Ovary (tissue), 7 donors: ENCODE measurements at regions not wholly inside any gene's neighbourhood (a gene's known extent, or its start where the extent isn't known, plus 50 kb on each side); places are given as distances from the start of the nearest gene placed in this dataset.

Experiments
- DNase-seq, 5 donors: peaks; one replicate each; pipeline ENCODE4 v3.0.0-alpha.2; 2019 to 2020
- H3K27ac ChIP-seq, 2 donors: fragments of 200-600 bp; one replicate each; pipeline versions ENCODE4 v1.5.1 to v1.8.0; 2019 to 2022
- H3K27me3 ChIP-seq: fragments of 200-600 bp; one replicate; pipeline ENCODE4 v1.8.0; 2022
- H3K36me3 ChIP-seq: fragments of 200-600 bp; sonication (generic); one replicate; pipeline ENCODE4 v1.5.1; 2019
- H3K4me1 ChIP-seq: one replicate; pipeline ENCODE4 v1.8.1; 2013; ENCODE audit warnings: mild to moderate bottlenecking, moderate library complexity; ENCODE audit not compliant: insufficient read depth
- H3K4me3 ChIP-seq: fragments of 200-600 bp; sonication (generic); one replicate; pipeline ENCODE4 v1.5.1; 2017
- H3K9me3 ChIP-seq, 2 donors: fragments of 200-600 bp in 1 of 2; sonication (generic) in 1 of 2; one replicate each; pipeline versions ENCODE4 v1.5.1 to v1.8.1; 2013 to 2019; ENCODE audit warnings: mild to moderate bottlenecking in 1 of 2, moderate library complexity in 1 of 2
- CTCF ChIP-seq, 3 donors: fragments of 450-650 bp in 2 of 3; fragments of 200-600 bp in 1 of 3; IDR thresholded peaks; one replicate each; pipeline versions ENCODE4 v1.5.1 to v1.8.0; 2016 to 2022; ENCODE audit warnings: antibody characterized with exemption in 3 of 3, mild to moderate bottlenecking in 1 of 3
- EP300 ChIP-seq: sonication (generic); formaldehyde crosslinking; IDR thresholded peaks from one replicate; pipeline ENCODE4 v1.6.1; 2017; ENCODE audit warnings: antibody characterized with exemption
- POLR2A ChIP-seq: fragments of 450-650 bp; IDR thresholded peaks from one replicate; pipeline ENCODE4 v1.6.1; 2017; ENCODE audit warnings: antibody characterized with exemption, mild to moderate bottlenecking, moderate library complexity
- WGBS, 3 donors: extraction: QIAGEN DNeasy Blood & Tissue Kit in 1 of 3; methylation state at CpG; one replicate each; pipeline versions ENCODE4 v1.1.5 to v1.1.7; 2013 to 2017; 5-methylcytosine and 5-hydroxymethylcytosine counted together
- intact Hi-C, 4 donors: fragments of 100-400 bp; cut with DNase I; formaldehyde crosslinking; loops; one replicate each; pipeline versions ENCODE4 v1.11.0 to v1.15.1; 2022 to 2023
- donor health status: DM: no; HTN: no; CAD: no; lungs with moderate emphysema.
- donor health status: DM: no; HTN: no; CAD: no.
- donor health status: Bipolar disorder and iron deficiency.
- donor health status: DM: no; HTN: no; CAD: no.
- donor health status: DM: yes; HTN: yes; CAD: no.

- H3K27ac ChIP-seq: no peak overlapping the region
- 75 to 84% (median 79%) methylated on average over 2 of the region's 2 CpGs for WGBS, 3 donors
- H3K9me3 ChIP-seq: no peaks in the 10 kb centered on the region
- H3K36me3 ChIP-seq: no peaks in the 10 kb centered on the region
- H3K27me3 ChIP-seq: no peaks in the 10 kb centered on the region
- intact Hi-C loops: no loop called here
- no peak for TF ChIP-seq CTCF (IDR thresholded peaks at IDR 0.05)
- no peak for TF ChIP-seq EP300
- TF ChIP-seq POLR2A: no peak
- H3K4me1 ChIP-seq: peaks cover 3% of the 10 kb centered on the region
- H3K4me3 ChIP-seq: no peak overlapping the region
- DNase-seq: no peak
Measured at GRCh38 chr6:3911130-3911529, 62.0 kb downstream of the FAM50B start.

GRCh38 chr6:3911614-3912336 is 62.6 kb downstream of the FAM50B start:
- Histone ChIP-seq H3K36me3 (no peaks in the 10 kb centered on the region), H3K9me3 (no peaks in the 10 kb centered on the region), H3K4me1 (peaks cover 3% of the 10 kb centered on the region), H3K27me3 (no peaks in the 10 kb centered on the region), H3K27ac (no peak overlapping the region), H3K4me3 (no peak overlapping the region)
- intact Hi-C loops: no loop called here
- peak; percentile 56 to 79 (median 71) for DNase-seq
- 24 to 25% (median 25%) methylated on average over 8 of the region's 8 CpGs for WGBS, 3 donors
- no peak for TF ChIP-seq CTCF (IDR thresholded peaks at IDR 0.05)

- no peak for DNase-seq
- H3K4me1 ChIP-seq: peaks cover 3% of the 10 kb centered on the region
- TF ChIP-seq EP300 (no peak), CTCF (IDR thresholded peaks at IDR 0.05) (no peak), POLR2A (no peak)
- WGBS, 3 donors: 57 to 71% (median 65%) methylated on average over 3 of the region's 3 CpGs
- H3K9me3 ChIP-seq: no peaks in the 10 kb centered on the region
- H3K27ac ChIP-seq: no peak overlapping the region
- H3K4me3 ChIP-seq: no peak overlapping the region
- H3K36me3 ChIP-seq: no peaks in the 10 kb centered on the region
- no peaks in the 10 kb centered on the region for H3K27me3 ChIP-seq
- intact Hi-C loops: no loop called here
Measured at GRCh38 chr6:3912361-3913076, 63.3 kb downstream of the FAM50B start.

GRCh38 chr6:3913077-3913957 is 64.1 kb downstream of the FAM50B start:
- peak in 3 of 5 donors; percentile 49 to 61 (median 60) for DNase-seq
- Histone ChIP-seq H3K36me3 (no peaks in the 10 kb centered on the region), H3K27ac (no peak overlapping the region), H3K4me3 (no peak overlapping the region), H3K27me3 (no peaks in the 10 kb centered on the region), H3K9me3 (no peaks in the 10 kb centered on the region), H3K4me1 (peaks cover 3% of the 10 kb centered on the region)
- WGBS, 3 donors: 24 to 28% (median 28%) methylated on average over 6 of the region's 6 CpGs
- TF ChIP-seq POLR2A: no peak
- no peak for TF ChIP-seq CTCF (IDR thresholded peaks at IDR 0.05)
- no peak for TF ChIP-seq EP300
- intact Hi-C loops: no loop called here
